PFSK-1 (cell line): ENCODE measurements at regions not wholly inside any gene's neighbourhood (a gene's known extent, or its start where the extent isn't known, plus 50 kb on each side); places are given as distances from the start of the nearest gene placed in this dataset.

Source experiments
- REST ChIP-seq, 2 experiments: IDR thresholded peaks; 2 replicates each; pipeline versions ENCODE4 v1.6.1 to v1.8.0; 2011 to 2012; ENCODE audit warnings: low read depth in 2 of 2, low read length in 2 of 2, control low read depth in 1 of 2, inconsistent platforms in 1 of 2, mild to moderate bottlenecking in 1 of 2, moderate library complexity in 1 of 2; ENCODE audit not compliant: insufficient read depth in 1 of 2
- TAF1 ChIP-seq: IDR thresholded peaks from 2 replicates; pipeline ENCODE4 v1.6.1; 2012; ENCODE audit warnings: low read length, control low read depth, borderline replicate concordance; ENCODE audit not compliant: insufficient read depth

DNA sequence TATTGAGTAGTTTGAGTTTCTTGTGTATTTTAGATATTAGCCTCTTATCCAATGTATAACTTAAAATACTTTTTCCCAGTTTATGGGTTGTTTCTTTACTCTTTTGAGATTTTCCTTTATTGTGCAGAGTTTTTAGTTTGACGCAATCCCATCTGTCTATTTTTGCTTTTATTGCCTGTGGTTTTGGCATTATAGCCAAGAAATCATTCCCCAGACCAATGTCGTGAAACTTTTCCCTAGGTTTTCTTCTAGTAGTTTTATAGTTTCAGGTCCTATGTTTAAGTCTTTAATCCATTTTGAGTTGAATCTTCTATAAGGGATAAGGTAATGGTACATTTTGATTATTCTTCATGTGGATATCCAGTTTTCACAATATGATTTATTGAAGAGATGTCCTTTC, 87.6 kb downstream of the LEPR start:
- no peak for TF ChIP-seq TAF1
- no peak for TF ChIP-seq REST (IDR thresholded peaks at IDR 0.05; ENCODE audit: insufficient read depth in 1 of 2, low read depth in 2 of 2, low read length in 2 of 2)
